VCaP (cell line): ENCODE measurements at regions not wholly inside any gene's neighbourhood (a gene's known extent, or its start where the extent isn't known, plus 50 kb on each side); places are given as distances from the start of the nearest gene placed in this dataset.

ENCODE experiments used
- H3K27ac ChIP-seq: fragments of 450-650 bp; 2 replicates; pipeline ENCODE4 v1.5.1; 2017
- CTCF ChIP-seq: fragments of 450-650 bp; conservative IDR thresholded peaks from 2 replicates; pipeline ENCODE4 v1.5.1; 2017; ENCODE audit warnings: mild to moderate bottlenecking, moderate library complexity

- H3K27ac ChIP-seq = no peak overlapping the region
- TF ChIP-seq CTCF = no peak
Measured at GRCh38 chr11:70834984-70835560, 417.3 kb downstream of the SHANK2 start.

GRCh38 chr11:70836071-70836470 lies 416.3 kb downstream of the SHANK2 start:
- no peak for TF ChIP-seq CTCF
- H3K27ac ChIP-seq = no peak overlapping the region

GRCh38 chr11:70838198-70838597 lies 414.2 kb downstream of the SHANK2 start:
- H3K27ac ChIP-seq = no peak overlapping the region

GRCh38 chr11:70839851-70840250 lies 412.5 kb downstream of the SHANK2 start:
- TF ChIP-seq CTCF = no peak
- no peak overlapping the region for H3K27ac ChIP-seq

More at GRCh38 chr11:70838198-70838597, 414.2 kb downstream of the SHANK2 start:
- no peak for TF ChIP-seq CTCF

- H3K27ac ChIP-seq = no peak overlapping the region
- TF ChIP-seq CTCF = no peak
Measured at GRCh38 chr11:70841264-70841663, 411.1 kb downstream of the SHANK2 start.

- no peak overlapping the region for H3K27ac ChIP-seq
- TF ChIP-seq CTCF = no peak
Measured at GRCh38 chr11:70842256-70842655, 410.1 kb downstream of the SHANK2 start.

GRCh38 chr11:70842701-70843100 lies 409.7 kb downstream of the SHANK2 start:
- no peak for TF ChIP-seq CTCF
- H3K27ac ChIP-seq = no peak overlapping the region

- no peak for TF ChIP-seq CTCF
Measured at GRCh38 chr11:70843906-70844305, 408.5 kb downstream of the SHANK2 start.

More at GRCh38 chr11:70843906-70844305, 408.5 kb downstream of the SHANK2 start:
- no peak overlapping the region for H3K27ac ChIP-seq
